Transverse colon (tissue), 4 donors: ENCODE measurements at regions not wholly inside any gene's neighbourhood (a gene's known extent, or its start where the extent isn't known, plus 50 kb on each side); places are given as distances from the start of the nearest gene placed in this dataset.
"Not testable (repeated sequence)": the region's sequence is repeated elsewhere in the genome, so short reads cannot be mapped to it uniquely, and the experiment has no call there.

ENCODE experiments used
- DNase-seq: peaks from one replicate; pipeline ENCODE4 v3.0.0-alpha.2; 2019
- H3K27ac ChIP-seq, 4 donors: fragments of 200-600 bp; sonication (generic); 2 replicates each; pipeline ENCODE4 v1.5.1; 2016 to 2018; ENCODE audit warnings: inconsistent platforms in 4 of 4
- H3K27me3 ChIP-seq: fragments of 200-600 bp; sonication (generic); 2 replicates; pipeline ENCODE4 v1.5.1; 2017; ENCODE audit warnings: inconsistent platforms
- H3K36me3 ChIP-seq, 4 donors: fragments of 200-600 bp; sonication (generic); 2 replicates each; pipeline ENCODE4 v1.5.1; 2017 to 2019; ENCODE audit warnings: inconsistent platforms in 4 of 4
- H3K4me1 ChIP-seq, 4 donors: fragments of 200-600 bp; sonication (generic); 2 replicates each; pipeline ENCODE4 v1.5.1; 2017 to 2020; ENCODE audit warnings: inconsistent platforms in 4 of 4
- H3K4me3 ChIP-seq, 4 donors: fragments of 200-600 bp; sonication (generic); 1 replicate in 1 of 4; 2 replicates in 3 of 4; pipeline versions ENCODE4 v1.5.1 to v1.6.1; 2017 to 2019; ENCODE audit warnings: inconsistent platforms in 4 of 4
- H3K9me3 ChIP-seq, 2 donors: fragments of 200-600 bp; sonication (generic); 2 replicates each; pipeline ENCODE4 v1.5.1; 2017 to 2019; ENCODE audit warnings: inconsistent platforms in 2 of 2
- CTCF ChIP-seq, 5 experiments: fragments of 200-600 bp in 3 of 5; fragments of 450-650 bp in 2 of 5; sonication (generic) in 3 of 5; IDR thresholded peaks; 1 replicate in 2 of 5; 2 replicates in 3 of 5; pipeline ENCODE4 v1.5.1; 2016 to 2017; ENCODE audit warnings: antibody characterized with exemption in 5 of 5, inconsistent platforms in 3 of 5, mild to moderate bottlenecking in 2 of 5, moderate library complexity in 1 of 5
- EP300 ChIP-seq: sonication (generic); formaldehyde crosslinking; IDR thresholded peaks from one replicate; pipeline ENCODE4 v1.6.1; 2017; ENCODE audit warnings: antibody characterized with exemption, low read depth
- POLR2A ChIP-seq: fragments of 450-650 bp; IDR thresholded peaks from one replicate; pipeline ENCODE4 v1.6.1; 2016; ENCODE audit warnings: antibody characterized with exemption, mild to moderate bottlenecking, moderate library complexity
- POLR2AphosphoS5 ChIP-seq, 3 donors: sonication (generic); formaldehyde crosslinking; IDR thresholded peaks; one replicate each; pipeline ENCODE4 v1.6.1; 2016; ENCODE audit warnings: antibody characterized with exemption in 3 of 3
- WGBS, 2 donors: methylation state at CpG; one replicate each; pipeline ENCODE4 v1.1.5; 2018; ENCODE audit warnings: low coverage in 1 of 2; 5-methylcytosine and 5-hydroxymethylcytosine counted together
- in situ Hi-C, 4 donors: fragments of 200-750 bp; cut with MboI; loops; one replicate each; pipeline versions ENCODE4 v1.15.0 to v1.15.1; 2017; ENCODE audit warnings: low sequenced_read_pairs in 3 of 4, low pct_ligation_motif_present in 1 of 4, low pct_unique_long_range_greater_than_20kb in 1 of 4
- intact Hi-C: fragments of 100-400 bp; cut with DNase I; formaldehyde crosslinking; loops from one replicate; pipeline ENCODE4 v1.15.1; 2023; ENCODE audit warnings: low total_unique reads

GRCh38 chr20:18876394-18876793 is 62.8 kb downstream of the SCP2D1 start:
- not testable (repeated sequence) for DNase-seq

GRCh38 chr20:18879262-18879661 is 65.7 kb downstream of the SCP2D1 start:
- intact Hi-C loops: no loop called here
- in situ Hi-C loops: no loop called here
- H3K27me3 ChIP-seq: no peaks in the 10 kb centered on the region
- 54% methylated on average over 2 of the region's 2 CpGs; no CpG with 5 or more reads in 1 of the 2 donors for WGBS, 2 donors
- no peaks in the 10 kb centered on the region for H3K36me3 ChIP-seq
- TF ChIP-seq CTCF (IDR thresholded peaks at IDR 0.05): no peak
- no peak for TF ChIP-seq POLR2A
- TF ChIP-seq EP300: no peak
- TF ChIP-seq POLR2AphosphoS5 (IDR thresholded peaks at IDR 0.05): no peak
- no peak overlapping the region for H3K27ac ChIP-seq
- no peaks in the 10 kb centered on the region for H3K4me1 ChIP-seq
- no peaks in the 10 kb centered on the region for H3K9me3 ChIP-seq
- no peak overlapping the region for H3K4me3 ChIP-seq
- DNase-seq: no peak

More at GRCh38 chr20:18876394-18876793, 62.8 kb downstream of the SCP2D1 start:
- H3K9me3 ChIP-seq, in situ Hi-C loops, H3K36me3 ChIP-seq, intact Hi-C loops, H3K4me3 ChIP-seq, H3K4me1 ChIP-seq, H3K27me3 ChIP-seq, H3K27ac ChIP-seq: not testable (repeated sequence)

DNA sequence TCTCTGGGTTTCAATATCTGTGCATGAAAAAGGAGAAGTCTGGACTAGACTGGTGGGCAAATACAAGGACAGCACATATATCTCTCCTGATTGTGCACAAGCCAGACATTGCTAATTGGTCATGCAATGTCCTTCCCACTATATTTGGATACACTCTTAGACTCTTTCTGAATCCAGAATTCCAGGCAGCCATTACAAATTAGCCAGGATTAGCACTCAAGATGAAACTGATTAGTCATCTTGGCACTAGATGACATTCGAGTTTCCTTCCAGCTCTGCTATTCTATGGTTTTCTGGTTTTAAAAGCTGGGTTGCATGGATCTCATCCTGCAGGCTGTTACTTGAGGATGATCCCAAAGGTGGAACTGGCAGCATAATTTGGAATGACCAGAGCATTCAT is 73.2 kb downstream of the SCP2D1 start:
- H3K27ac ChIP-seq: no peak overlapping the region
- 47% methylated on average over 1 of the region's 1 CpG; no CpG with 5 or more reads in 1 of the 2 donors for WGBS, 2 donors
- TF ChIP-seq POLR2AphosphoS5 (IDR thresholded peaks at IDR 0.05): no peak
- no peak for TF ChIP-seq EP300
- TF ChIP-seq POLR2A: no peak
- no peak for TF ChIP-seq CTCF (IDR thresholded peaks at IDR 0.05)
- H3K4me3 ChIP-seq: no peak overlapping the region
- intact Hi-C loops: no loop called here
- no peaks in the 10 kb centered on the region for H3K27me3 ChIP-seq
- no peaks in the 10 kb centered on the region for H3K4me1 ChIP-seq
- no peaks in the 10 kb centered on the region for H3K36me3 ChIP-seq
- DNase-seq: no peak
- no peaks in the 10 kb centered on the region for H3K9me3 ChIP-seq
- in situ Hi-C loops: no loop called here

- intact Hi-C loops: no loop called here
These were observed 88.6 kb downstream of the SCP2D1 start for GRCh38 chr20:18901980-18902737.

More at GRCh38 chr20:18901980-18902737, 88.6 kb downstream of the SCP2D1 start:
- 74 to 83% methylated on average over 3 to 7 of the region's 7 CpGs for WGBS, 2 donors
- H3K4me3 ChIP-seq: no peak overlapping the region
- H3K9me3 ChIP-seq: no peaks in the 10 kb centered on the region
- TF ChIP-seq POLR2A (no peak), CTCF (IDR thresholded peaks at IDR 0.05) (no peak), POLR2AphosphoS5 (IDR thresholded peaks at IDR 0.05) (no peak), EP300 (no peak)
- in situ Hi-C loops: loop anchor here in 1 of 4 donors (25.0 kb wide), 1 partner anchor 310 kb away; the partner anchor contains the start of gene SLC24A3
- no peaks in the 10 kb centered on the region for H3K36me3 ChIP-seq
- no peaks in the 10 kb centered on the region for H3K27me3 ChIP-seq
- no peaks in the 10 kb centered on the region for H3K4me1 ChIP-seq
- no peak for DNase-seq
- no peak overlapping the region for H3K27ac ChIP-seq
